Upper lobe of left lung (tissue), 6 donors: ENCODE measurements at regions not wholly inside any gene's neighbourhood (a gene's known extent, or its start where the extent isn't known, plus 50 kb on each side); places are given as distances from the start of the nearest gene placed in this dataset.

ENCODE experiments used
- ATAC-seq, 2 donors: fragments of 200-7000 bp; cut with Tn5 transposase; one replicate each; pipeline ENCODE4 v1.9.1; 2022; ENCODE audit warnings: mild to moderate bottlenecking in 2 of 2, moderate library complexity in 2 of 2; ENCODE audit not compliant: low FRiP score in 2 of 2
- DNase-seq, 2 donors: peaks; one replicate each; pipeline ENCODE4 v3.0.0-alpha.2; 2019 to 2020
- H3K27ac ChIP-seq, 4 donors: fragments of 200-600 bp; sonication (generic); one replicate each; pipeline ENCODE4 v1.5.1; 2016 to 2019
- H3K27me3 ChIP-seq, 4 donors: fragments of 200-600 bp; sonication (generic); one replicate each; pipeline ENCODE4 v1.5.1; 2017 to 2019
- H3K36me3 ChIP-seq, 4 donors: fragments of 200-600 bp; sonication (generic); one replicate each; pipeline ENCODE4 v1.5.1; 2016 to 2019
- H3K4me1 ChIP-seq, 4 donors: fragments of 200-600 bp; sonication (generic); one replicate each; pipeline ENCODE4 v1.5.1; 2018 to 2019
- H3K4me3 ChIP-seq, 4 donors: fragments of 200-600 bp; sonication (generic); one replicate each; pipeline ENCODE4 v1.5.1; 2017 to 2019; ENCODE audit warnings: mild to moderate bottlenecking in 2 of 4, moderate library complexity in 1 of 4
- H3K9me3 ChIP-seq, 4 donors: fragments of 200-600 bp; sonication (generic); one replicate each; pipeline ENCODE4 v1.5.1; 2018 to 2019
- EP300 ChIP-seq, 4 donors: sonication (generic); formaldehyde crosslinking; IDR thresholded peaks; one replicate each; pipeline ENCODE4 v1.5.1; 2017; ENCODE audit warnings: antibody characterized with exemption in 4 of 4, control low read depth in 2 of 4
- POLR2A ChIP-seq, 4 donors: fragments of 450-650 bp; IDR thresholded peaks; one replicate each; pipeline ENCODE4 v1.5.1; 2016 to 2017; ENCODE audit warnings: antibody characterized with exemption in 4 of 4, mild to moderate bottlenecking in 2 of 4
- POLR2AphosphoS5 ChIP-seq, 2 donors: sonication (generic); formaldehyde crosslinking; IDR thresholded peaks; one replicate each; pipeline ENCODE4 v1.5.1; 2017; ENCODE audit warnings: antibody characterized with exemption in 2 of 2
- WGBS, 2 donors: methylation state at CpG; one replicate each; pipeline ENCODE4 v1.1.5; 2017 to 2018; 5-methylcytosine and 5-hydroxymethylcytosine counted together
- TF ChIP-seq, protein P1 (sequence below), 6 experiments: fragments of 450-650 bp in 4 of 6; fragments of 200-600 bp in 2 of 6; sonication (generic) in 2 of 6; IDR thresholded peaks; one replicate each; pipeline ENCODE4 v1.5.1; 2016 to 2019; ENCODE audit warnings: antibody characterized with exemption in 6 of 6
- donor health status: DM: no; HTN: no; CAD: no; lungs with moderate emphysema.
- donor health status: DM: no; HTN: yes; CAD: no; lungs with severe emphysema.

DNA sequence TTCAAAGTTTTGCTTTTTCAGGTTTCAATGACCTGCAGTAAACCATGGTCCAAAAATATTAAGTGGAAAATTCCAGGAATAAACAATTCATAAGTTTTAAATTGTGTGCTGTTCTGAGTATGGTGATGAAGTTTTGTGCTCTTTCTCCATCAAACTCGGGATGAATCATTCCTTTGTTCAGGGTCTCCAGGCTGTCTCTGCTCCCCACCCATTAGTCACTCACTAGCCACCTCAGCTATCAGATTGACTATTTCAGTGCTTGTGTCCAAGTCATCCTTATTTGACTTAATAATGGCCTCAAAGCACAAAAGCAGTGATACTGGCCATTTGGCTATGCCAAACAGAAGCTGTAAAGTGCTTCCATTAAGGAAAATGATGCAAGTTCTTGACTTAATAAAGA lies 1140.4 kb downstream of the EFNB2 start:
- H3K4me1 ChIP-seq, result no peaks in the 10 kb centered on the region
- no peaks in the 10 kb centered on the region for H3K36me3 ChIP-seq
- no peak overlapping the region for H3K4me3 ChIP-seq
- TF ChIP-seq EP300 (IDR thresholded peaks at IDR 0.05) (no peak), POLR2A (IDR thresholded peaks at IDR 0.05) (no peak), POLR2AphosphoS5 (IDR thresholded peaks at IDR 0.05) (no peak)
- TF ChIP-seq, protein P1, sequence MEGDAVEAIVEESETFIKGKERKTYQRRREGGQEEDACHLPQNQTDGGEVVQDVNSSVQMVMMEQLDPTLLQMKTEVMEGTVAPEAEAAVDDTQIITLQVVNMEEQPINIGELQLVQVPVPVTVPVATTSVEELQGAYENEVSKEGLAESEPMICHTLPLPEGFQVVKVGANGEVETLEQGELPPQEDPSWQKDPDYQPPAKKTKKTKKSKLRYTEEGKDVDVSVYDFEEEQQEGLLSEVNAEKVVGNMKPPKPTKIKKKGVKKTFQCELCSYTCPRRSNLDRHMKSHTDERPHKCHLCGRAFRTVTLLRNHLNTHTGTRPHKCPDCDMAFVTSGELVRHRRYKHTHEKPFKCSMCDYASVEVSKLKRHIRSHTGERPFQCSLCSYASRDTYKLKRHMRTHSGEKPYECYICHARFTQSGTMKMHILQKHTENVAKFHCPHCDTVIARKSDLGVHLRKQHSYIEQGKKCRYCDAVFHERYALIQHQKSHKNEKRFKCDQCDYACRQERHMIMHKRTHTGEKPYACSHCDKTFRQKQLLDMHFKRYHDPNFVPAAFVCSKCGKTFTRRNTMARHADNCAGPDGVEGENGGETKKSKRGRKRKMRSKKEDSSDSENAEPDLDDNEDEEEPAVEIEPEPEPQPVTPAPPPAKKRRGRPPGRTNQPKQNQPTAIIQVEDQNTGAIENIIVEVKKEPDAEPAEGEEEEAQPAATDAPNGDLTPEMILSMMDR (IDR thresholded peaks at IDR 0.05), result no peak
- DNase-seq, result no peak
- WGBS, 2 donors, result 86 to 96% methylated on average over 1 of the region's 1 CpG
- H3K27ac ChIP-seq, result no peak overlapping the region
- no peaks in the 10 kb centered on the region for H3K9me3 ChIP-seq
- ATAC-seq, result no peak
- no peaks in the 10 kb centered on the region for H3K27me3 ChIP-seq

DNA sequence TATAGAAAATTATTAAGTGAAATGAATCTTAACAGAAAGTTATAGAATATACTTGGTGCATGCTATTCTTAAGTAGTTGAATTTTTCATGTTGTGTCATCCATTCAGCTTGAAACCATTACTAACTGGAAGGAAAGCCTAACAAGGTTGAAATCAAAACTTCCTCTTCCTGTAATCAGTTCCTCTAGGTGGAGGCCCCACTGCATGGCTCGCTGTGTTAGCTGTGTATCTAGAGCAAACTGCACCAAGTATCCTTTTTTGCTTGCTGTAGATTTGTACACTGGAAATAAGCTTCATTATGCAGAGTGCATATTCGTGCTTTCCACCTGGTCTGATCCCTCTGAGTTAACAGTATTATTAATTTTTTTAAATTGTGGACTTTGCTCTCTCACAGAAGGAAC lies 1146.1 kb downstream of the EFNB2 start:
- 58 to 60% methylated on average over 2 of the region's 2 CpGs for WGBS, 2 donors

DNA sequence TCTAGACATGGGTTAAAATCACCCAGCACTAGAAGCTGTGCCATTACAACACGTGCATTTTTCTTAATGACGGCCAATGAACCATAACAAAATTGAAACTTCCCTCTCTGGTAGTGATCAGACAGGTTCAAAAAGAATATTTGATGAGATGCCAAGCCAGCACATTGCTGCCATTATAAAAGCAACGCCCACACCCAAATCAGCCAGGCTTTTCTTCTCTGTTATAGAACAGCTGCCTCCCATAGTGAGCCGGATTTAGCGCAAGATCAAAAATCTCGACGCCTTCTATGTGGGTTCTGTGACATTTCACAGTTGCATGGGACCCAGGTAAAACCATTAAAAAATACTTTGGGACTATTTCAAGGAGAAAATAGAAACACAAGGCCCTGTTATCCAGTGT lies 1158.0 kb downstream of the EFNB2 start:
- no peak for ATAC-seq

More for the DNA sequence above, 1146.1 kb downstream of the EFNB2 start:
- Histone ChIP-seq H3K36me3 (no peaks in the 10 kb centered on the region), H3K4me3 (no peak overlapping the region), H3K9me3 (no peaks in the 10 kb centered on the region), H3K27me3 (no peaks in the 10 kb centered on the region), H3K27ac (no peak overlapping the region), H3K4me1 (no peaks in the 10 kb centered on the region)
- no peak for TF ChIP-seq POLR2A (IDR thresholded peaks at IDR 0.05)
- TF ChIP-seq, protein P1 (IDR thresholded peaks at IDR 0.05), result no peak
- TF ChIP-seq EP300 (IDR thresholded peaks at IDR 0.05), result no peak
- no peak for TF ChIP-seq POLR2AphosphoS5 (IDR thresholded peaks at IDR 0.05)
- DNase-seq, result no peak
- no peak for ATAC-seq

DNA sequence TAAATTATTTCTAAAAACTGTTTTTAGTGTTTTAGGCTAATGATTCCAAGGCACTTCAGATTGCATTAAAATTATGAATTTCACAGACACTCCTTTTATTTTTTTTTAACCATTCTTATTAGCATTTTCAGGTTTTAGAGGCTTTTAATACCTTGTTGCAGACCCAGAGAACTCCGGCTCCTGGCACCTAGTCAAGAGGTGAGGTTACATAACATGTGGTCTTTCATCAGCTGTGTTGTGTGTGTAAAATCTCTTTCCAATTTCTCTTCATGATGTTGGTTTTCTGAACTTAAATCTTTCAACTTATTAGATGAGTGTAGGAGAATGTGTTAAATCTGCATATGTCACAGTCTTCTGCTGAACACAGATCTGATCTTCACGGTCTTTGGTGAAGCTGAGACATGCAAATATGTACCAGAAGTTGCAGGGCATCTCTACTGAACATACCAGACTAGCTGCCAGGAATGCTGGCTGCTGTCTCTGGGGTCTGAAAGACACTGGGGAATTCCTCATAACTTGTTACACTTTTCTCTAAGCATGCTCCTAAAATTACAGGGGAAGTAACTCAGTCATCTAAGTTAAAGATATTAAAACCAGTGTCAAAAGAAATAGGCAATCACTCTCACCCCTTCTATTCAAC lies 1165.3 kb downstream of the EFNB2 start:
- H3K27ac ChIP-seq, result no peak overlapping the region
- peaks cover 0 to 6% (median 0%) of the 10 kb centered on the region in 4 donors for H3K9me3 ChIP-seq
- no peaks in the 10 kb centered on the region for H3K27me3 ChIP-seq
- TF ChIP-seq POLR2A (IDR thresholded peaks at IDR 0.05) (no peak), EP300 (IDR thresholded peaks at IDR 0.05) (no peak), POLR2AphosphoS5 (IDR thresholded peaks at IDR 0.05) (no peak)
- TF ChIP-seq, protein P1 (IDR thresholded peaks at IDR 0.05), result no peak
- no peaks in the 10 kb centered on the region for H3K36me3 ChIP-seq
- no peak overlapping the region for H3K4me3 ChIP-seq
- ATAC-seq (no peak), DNase-seq (no peak)
- WGBS, 2 donors, result 49 to 74% methylated on average over 2 of the region's 2 CpGs
- H3K4me1 ChIP-seq, result no peaks in the 10 kb centered on the region

More for the DNA sequence above, 1158.0 kb downstream of the EFNB2 start:
- TF ChIP-seq EP300 (IDR thresholded peaks at IDR 0.05), result no peak
- no peak for TF ChIP-seq POLR2AphosphoS5 (IDR thresholded peaks at IDR 0.05)
- TF ChIP-seq POLR2A (IDR thresholded peaks at IDR 0.05), result no peak
- TF ChIP-seq, protein P1 (IDR thresholded peaks at IDR 0.05), result no peak
- DNase-seq, result no peak
- H3K9me3 ChIP-seq, result no peaks in the 10 kb centered on the region
- H3K27ac ChIP-seq, result no peak overlapping the region
- H3K36me3 ChIP-seq, result no peaks in the 10 kb centered on the region
- 86 to 90% methylated on average over 7 of the region's 7 CpGs for WGBS, 2 donors
- H3K4me1 ChIP-seq, result no peaks in the 10 kb centered on the region
- no peaks in the 10 kb centered on the region for H3K27me3 ChIP-seq
- H3K4me3 ChIP-seq, result no peak overlapping the region

DNA sequence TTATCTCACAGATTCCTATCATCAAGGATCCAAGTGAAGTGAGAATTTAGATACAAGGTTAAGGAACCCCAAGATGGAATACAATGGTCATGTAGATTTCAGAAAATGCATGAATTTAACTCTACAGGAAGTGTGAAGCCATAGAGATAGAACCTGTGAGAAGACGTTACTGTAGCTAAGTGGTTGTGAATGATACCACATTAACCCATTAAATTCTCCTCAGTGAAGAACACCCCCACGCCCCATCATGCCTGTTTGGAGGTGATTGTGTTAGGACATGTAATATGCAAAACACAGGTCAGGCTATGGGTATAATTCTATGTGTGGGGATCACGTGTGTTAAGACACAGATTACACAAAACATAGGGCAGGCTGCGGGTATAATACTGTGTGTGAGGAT lies 1166.7 kb downstream of the EFNB2 start:
- H3K36me3 ChIP-seq, result no peaks in the 10 kb centered on the region
- no peak for DNase-seq
- H3K4me3 ChIP-seq, result no peak overlapping the region
- no peak for TF ChIP-seq POLR2A (IDR thresholded peaks at IDR 0.05)
- TF ChIP-seq, protein P1 (IDR thresholded peaks at IDR 0.05), result no peak
- TF ChIP-seq POLR2AphosphoS5 (IDR thresholded peaks at IDR 0.05), result no peak
- no peak for TF ChIP-seq EP300 (IDR thresholded peaks at IDR 0.05)
- H3K4me1 ChIP-seq, result no peaks in the 10 kb centered on the region
- WGBS, 2 donors, result 81 to 83% methylated on average over 4 of the region's 4 CpGs
- peaks cover 0 to 6% (median 0%) of the 10 kb centered on the region in 4 donors for H3K9me3 ChIP-seq
- no peak for ATAC-seq
- H3K27me3 ChIP-seq, result no peaks in the 10 kb centered on the region
- no peak overlapping the region for H3K27ac ChIP-seq
